ENCODE measurements at regions not wholly inside any gene's neighbourhood (a gene's known extent, or its start where the extent isn't known, plus 50 kb on each side); places are given as distances from the start of the nearest gene placed in this dataset.

- DNase-seq (ENCODE audit: low read depth in 2 of 2), result no peak
Observed at GRCh38 chr2:64704161-64704560, 50.4 kb upstream of the SERTAD2 start.

GRCh38 chr2:64704996-64705395, 51.3 kb upstream of the SERTAD2 start:
- no peak for DNase-seq (ENCODE audit: low read depth in 2 of 2)

DNA sequence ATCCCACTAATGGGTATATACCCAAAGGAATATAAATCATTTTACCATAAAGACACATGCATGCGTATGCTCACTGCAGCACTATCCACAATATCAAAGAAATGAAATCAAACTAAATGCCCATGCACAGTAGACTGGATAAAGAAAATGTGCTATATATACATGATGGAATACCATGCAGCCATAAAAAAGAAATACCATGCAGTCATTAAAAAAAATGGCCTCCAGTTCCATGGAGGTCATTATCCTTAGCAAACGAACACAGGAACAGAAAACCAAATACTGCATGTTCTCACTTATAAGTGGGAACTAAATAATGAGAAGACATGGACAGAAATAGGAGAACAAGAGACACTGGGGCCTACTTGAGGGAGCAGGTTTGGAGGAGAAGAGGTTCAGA, 53.6 kb upstream of the SERTAD2 start:
- no peak for DNase-seq (ENCODE audit: low read depth in 2 of 2)

DNA sequence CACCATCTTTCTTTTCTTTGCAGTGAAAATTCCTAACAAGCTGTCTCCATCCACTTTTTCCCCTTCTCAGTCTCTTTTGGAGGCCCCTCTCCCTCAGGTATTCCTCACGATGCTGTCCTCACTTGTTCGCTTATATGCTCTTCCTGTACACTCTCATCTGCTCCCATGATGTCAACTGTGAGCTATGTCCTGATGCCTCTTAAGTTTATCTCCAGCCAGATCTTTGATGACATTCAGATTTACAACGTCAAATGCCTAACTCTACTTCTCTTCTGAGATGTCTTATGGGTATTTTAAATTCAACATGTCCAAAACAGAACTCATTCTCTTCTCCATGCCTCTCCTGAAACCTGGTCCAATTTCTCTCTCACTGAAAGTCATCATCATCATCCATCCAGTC, 55.1 kb upstream of the SERTAD2 start:
- DNase-seq (ENCODE audit: low read depth in 2 of 2), result peak in 1 of 2 donors; percentile 8

DNA sequence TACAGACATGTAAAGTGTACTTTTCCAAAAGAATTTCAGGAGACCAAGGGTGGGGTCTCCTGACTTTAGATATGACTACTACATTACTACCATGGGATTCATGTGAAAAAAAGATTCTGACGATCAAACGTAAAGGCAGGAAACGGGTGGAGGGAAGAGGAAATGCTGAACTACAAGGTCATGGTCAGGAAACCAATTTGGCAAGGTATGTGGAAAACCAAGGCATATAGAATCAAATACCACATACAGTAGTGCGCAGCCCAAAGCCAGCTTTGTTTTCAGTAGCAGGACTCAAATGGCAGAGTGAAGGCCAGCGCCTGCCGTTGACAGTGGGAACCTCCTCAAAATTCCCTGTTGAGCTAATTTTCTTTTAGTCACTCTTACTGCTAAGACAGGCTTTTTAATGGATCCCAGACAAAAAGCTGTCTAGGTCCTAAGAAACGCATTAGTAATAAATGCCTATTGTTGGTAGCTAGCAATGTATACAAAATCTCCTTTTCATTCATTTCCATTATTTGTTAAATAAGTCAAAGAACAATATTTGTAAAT, 57.6 kb upstream of the SERTAD2 start:
- peak; percentile 85 to 99 for DNase-seq (ENCODE audit: low read depth in 2 of 2)

DNA sequence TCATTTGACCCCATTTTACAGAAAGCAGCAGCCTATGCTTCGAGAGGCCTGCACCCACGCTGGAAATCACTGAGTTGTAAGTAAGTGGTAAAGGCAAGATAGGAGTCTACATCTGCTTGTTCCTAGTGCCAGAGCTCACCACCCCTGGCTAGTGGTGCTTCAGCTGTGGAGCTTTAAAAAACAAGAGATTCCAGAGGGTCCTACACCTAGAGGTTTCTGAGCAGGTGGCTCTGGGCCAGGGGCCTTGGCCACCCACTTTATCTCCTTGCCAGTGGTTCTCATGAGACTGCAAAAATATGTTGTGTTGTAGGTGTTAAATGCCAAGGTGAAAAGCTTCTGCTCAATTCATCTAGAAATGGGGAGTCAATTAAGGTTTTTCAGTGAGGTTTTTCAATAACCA, 60.0 kb upstream of the SERTAD2 start:
- DNase-seq (ENCODE audit: low read depth in 2 of 2), result no peak

- DNase-seq (ENCODE audit: low read depth in 2 of 2), result no peak
Observed at GRCh38 chr2:64716569-64716968, 62.9 kb upstream of the SERTAD2 start.

- DNase-seq (ENCODE audit: low read depth in 2 of 2), result no peak
Observed at GRCh38 chr2:64718250-64718885, 64.7 kb upstream of the SERTAD2 start.

GRCh38 chr2:64720535-64721319, 67.0 kb upstream of the SERTAD2 start:
- no peak for DNase-seq (ENCODE audit: low read depth in 2 of 2)

- DNase-seq (ENCODE audit: low read depth in 2 of 2), result no peak
Observed at GRCh38 chr2:64721320-64721623, 67.6 kb upstream of the SERTAD2 start.

- DNase-seq (ENCODE audit: low read depth in 2 of 2), result no peak
Observed at GRCh38 chr2:64722291-64723044, 68.8 kb upstream of the SERTAD2 start.

DNA sequence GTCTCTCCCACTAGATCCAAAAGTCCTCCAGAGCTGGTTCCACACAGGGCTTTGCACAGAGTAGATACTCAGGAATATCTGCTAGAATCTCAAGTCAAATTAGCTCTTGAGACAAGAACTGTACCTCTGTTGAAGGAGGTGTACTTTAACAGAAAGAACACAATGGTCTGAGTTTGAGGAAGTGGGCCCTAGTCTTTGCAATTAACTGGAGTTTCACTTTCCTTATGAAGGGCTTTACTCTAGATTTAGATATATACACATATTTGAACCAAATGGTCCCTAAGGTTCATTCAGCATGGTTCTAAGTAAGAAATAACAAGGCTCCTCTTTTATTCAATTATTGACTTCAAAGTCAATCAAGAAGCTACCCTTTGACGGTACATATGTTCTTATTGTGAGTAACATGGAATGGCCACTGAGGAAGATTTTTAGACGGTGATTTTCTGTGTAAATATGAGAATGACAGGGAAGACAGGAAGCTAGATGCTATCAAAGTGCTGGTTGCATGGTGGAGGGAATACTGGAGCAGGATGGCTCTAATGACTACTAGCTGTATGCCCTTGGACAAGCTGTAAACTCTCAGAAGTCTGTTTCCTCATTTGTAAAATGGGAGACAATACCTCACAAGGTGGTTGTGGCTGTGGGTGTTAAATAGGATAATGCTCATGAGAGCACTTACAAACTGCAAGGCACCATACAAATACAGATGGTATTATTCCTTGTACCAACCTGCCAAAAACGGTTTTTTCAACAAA, 73.5 kb upstream of the SERTAD2 start:
- peak in 1 of 2 donors; percentile 28 for DNase-seq (ENCODE audit: low read depth in 2 of 2)

GRCh38 chr2:64727843-64728463, 74.2 kb upstream of the SERTAD2 start:
- peak in 1 of 2 donors; percentile 7 for DNase-seq (ENCODE audit: low read depth in 2 of 2)

DNA sequence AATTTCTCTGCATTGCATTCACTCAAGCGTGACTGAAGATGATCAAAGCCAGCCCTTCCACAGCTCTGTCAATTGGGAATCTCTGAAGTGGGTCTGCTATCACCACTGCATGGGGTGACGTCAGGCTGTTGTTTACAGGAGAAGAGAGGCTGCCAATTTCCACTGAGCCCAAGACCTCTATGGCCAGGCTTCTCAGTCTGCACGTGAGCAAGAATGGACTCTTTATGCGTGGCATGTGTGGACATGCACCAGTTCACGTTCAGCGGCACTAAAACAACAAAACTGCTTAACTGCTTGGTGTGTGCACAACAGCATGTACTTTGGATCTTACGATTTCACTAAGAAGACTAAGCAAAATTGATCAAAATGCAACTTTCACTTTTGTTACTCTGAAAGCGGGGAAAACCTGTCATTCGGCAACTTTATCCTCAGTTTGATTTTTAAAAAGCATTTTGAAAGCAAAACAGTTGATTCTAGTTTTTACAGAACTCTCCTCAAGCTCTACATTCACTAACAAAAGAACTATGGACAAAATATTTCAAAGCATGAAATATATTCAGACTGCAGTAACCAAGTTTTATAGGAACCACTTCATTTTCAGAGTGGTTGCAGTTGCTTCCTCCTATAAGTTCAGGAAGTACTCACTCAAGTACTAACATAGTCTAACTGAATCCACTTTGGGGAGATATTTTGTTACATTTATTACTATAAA, 77.0 kb upstream of the SERTAD2 start:
- DNase-seq (ENCODE audit: low read depth in 2 of 2), result peak; percentile 89 to 96

GRCh38 chr2:64731263-64731643, 77.5 kb upstream of the SERTAD2 start:
- no peak for DNase-seq (ENCODE audit: low read depth in 2 of 2)

DNA sequence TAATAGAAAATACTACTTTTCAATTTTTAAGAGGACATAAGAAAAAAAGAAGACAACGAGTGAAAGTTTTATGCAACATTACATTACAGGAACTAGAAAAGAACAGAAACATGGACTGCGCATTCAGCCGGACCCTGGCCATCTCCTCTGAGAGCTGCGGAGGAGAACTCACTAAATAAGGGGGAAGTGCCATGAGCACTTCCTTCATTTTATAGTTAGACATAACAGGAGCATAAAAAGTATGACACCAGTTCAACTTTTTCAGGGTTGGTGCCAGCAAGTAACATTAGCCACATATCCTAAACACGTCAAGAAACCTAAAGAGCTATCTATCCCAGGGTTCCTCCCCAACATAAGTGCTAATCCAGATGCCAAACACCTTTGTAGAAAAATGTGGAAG, 78.0 kb upstream of the SERTAD2 start:
- DNase-seq (ENCODE audit: low read depth in 2 of 2), result no peak

GRCh38 chr2:64732146-64732545, 78.4 kb upstream of the SERTAD2 start:
- DNase-seq (ENCODE audit: low read depth in 2 of 2), result no peak

- no peak for DNase-seq (ENCODE audit: low read depth in 2 of 2)
Observed at GRCh38 chr2:64735504-64735903, 81.8 kb upstream of the SERTAD2 start.

DNA sequence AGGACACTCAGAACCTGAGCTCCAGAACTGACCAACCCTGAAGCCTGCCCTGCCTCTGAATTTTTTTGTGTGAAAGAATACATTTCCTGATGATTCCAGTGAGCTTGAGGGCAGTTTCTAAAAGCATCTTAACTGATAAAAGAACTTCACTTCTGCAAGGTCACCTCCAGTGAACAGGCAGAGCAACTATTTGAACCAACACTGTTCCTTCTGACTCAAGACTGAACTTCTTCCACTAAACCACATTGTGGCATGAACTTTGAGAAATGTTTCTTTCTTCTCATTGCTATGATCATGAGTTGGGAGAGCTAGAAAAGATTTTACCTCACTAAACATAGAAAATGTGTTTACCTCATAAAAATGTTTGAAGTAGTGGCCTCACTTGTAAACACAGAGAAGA, 83.8 kb upstream of the SERTAD2 start:
- DNase-seq (ENCODE audit: low read depth in 2 of 2), result no peak

DNA sequence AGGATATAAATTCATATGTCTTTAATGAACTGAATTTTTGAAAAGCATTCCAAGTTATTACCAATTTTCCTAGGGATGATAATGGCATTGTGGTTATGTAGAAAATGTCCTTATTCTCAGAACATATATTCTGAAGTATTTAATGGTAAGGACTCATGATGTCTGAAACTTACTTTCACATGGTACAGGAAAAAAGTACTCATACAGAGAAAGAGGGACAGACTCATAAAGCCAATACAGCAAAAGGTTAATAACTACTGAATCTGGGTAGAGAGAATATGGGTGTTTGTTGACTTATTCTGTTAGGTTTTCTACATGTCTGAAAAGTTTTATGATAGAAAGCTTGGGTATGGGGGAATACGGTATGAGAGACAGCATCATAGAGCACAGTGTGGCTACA, 84.3 kb upstream of the SERTAD2 start:
- no peak for DNase-seq (ENCODE audit: low read depth in 2 of 2)

DNA sequence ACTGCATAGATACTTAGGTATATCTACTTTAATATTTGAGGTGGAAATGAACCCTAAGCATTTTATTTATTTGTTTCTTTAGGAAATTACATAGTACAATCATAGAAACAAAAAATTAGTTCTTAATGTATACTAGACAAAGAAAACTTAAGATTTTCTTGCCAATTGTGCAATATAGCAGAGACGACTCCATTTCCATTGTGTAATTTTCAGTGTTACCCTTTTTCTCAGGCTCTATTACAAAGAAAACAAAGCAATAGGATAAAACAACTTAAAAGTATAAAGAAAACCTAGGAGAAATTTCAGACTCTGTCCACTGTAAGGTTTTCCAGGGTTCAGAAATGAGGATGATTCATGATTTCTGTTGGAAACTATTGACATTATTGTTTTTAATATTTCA, 89.0 kb upstream of the SERTAD2 start:
- no peak for DNase-seq (ENCODE audit: low read depth in 2 of 2)
